ENCODE measurements at regions not wholly inside any gene's neighbourhood (a gene's known extent, or its start where the extent isn't known, plus 50 kb on each side); places are given as distances from the start of the nearest gene placed in this dataset.

GRCh38 chr9:79120941-79121340 lies 450.8 kb upstream of the TLE4 start:
- Histone ChIP-seq H3K36me3 (no peaks in the 10 kb centered on the region), H3K4me3 (no peak overlapping the region), H3K9me3 (no peaks in the 10 kb centered on the region), H3K27me3 (no peaks in the 10 kb centered on the region)
- DNase-seq: no peak

GRCh38 chr9:79123415-79123814 lies 448.4 kb upstream of the TLE4 start:
- Histone ChIP-seq H3K27me3 (no peaks in the 10 kb centered on the region), H3K9me3 (no peaks in the 10 kb centered on the region), H3K4me3 (no peak overlapping the region), H3K36me3 (no peaks in the 10 kb centered on the region)
- no peak for DNase-seq

GRCh38 chr9:79127661-79128060 lies 444.1 kb upstream of the TLE4 start:
- no peaks in the 10 kb centered on the region for H3K9me3 ChIP-seq
- no peak overlapping the region for H3K4me3 ChIP-seq
- H3K27me3 ChIP-seq: no peaks in the 10 kb centered on the region
- H3K36me3 ChIP-seq: no peaks in the 10 kb centered on the region
- no peak for DNase-seq

GRCh38 chr9:79129865-79130480 lies 441.8 kb upstream of the TLE4 start:
- Histone ChIP-seq H3K4me3 (no peak overlapping the region), H3K9me3 (no peaks in the 10 kb centered on the region), H3K36me3 (no peaks in the 10 kb centered on the region), H3K27me3 (no peaks in the 10 kb centered on the region)
- peak; percentile 10 for DNase-seq

GRCh38 chr9:79131246-79131774 lies 440.5 kb upstream of the TLE4 start:
- Histone ChIP-seq H3K9me3 (no peaks in the 10 kb centered on the region), H3K36me3 (no peaks in the 10 kb centered on the region), H3K27me3 (no peaks in the 10 kb centered on the region), H3K4me3 (no peak overlapping the region)
- DNase-seq: no peak

GRCh38 chr9:79131824-79132377 lies 439.9 kb upstream of the TLE4 start:
- DNase-seq: no peak
- Histone ChIP-seq H3K36me3 (no peaks in the 10 kb centered on the region), H3K27me3 (no peaks in the 10 kb centered on the region), H3K9me3 (no peaks in the 10 kb centered on the region), H3K4me3 (no peak overlapping the region)

GRCh38 chr9:79134654-79135053 lies 437.1 kb upstream of the TLE4 start:
- DNase-seq: no peak
- Histone ChIP-seq H3K4me3 (no peak overlapping the region), H3K36me3 (no peaks in the 10 kb centered on the region), H3K27me3 (no peaks in the 10 kb centered on the region), H3K9me3 (no peaks in the 10 kb centered on the region)

GRCh38 chr9:79135681-79136415 lies 435.9 kb upstream of the TLE4 start:
- H3K27me3 ChIP-seq: no peaks in the 10 kb centered on the region
- no peak overlapping the region for H3K4me3 ChIP-seq
- H3K36me3 ChIP-seq: no peaks in the 10 kb centered on the region
- no peak for DNase-seq
- no peaks in the 10 kb centered on the region for H3K9me3 ChIP-seq

- no peak for DNase-seq
- H3K27me3 ChIP-seq: no peaks in the 10 kb centered on the region
- no peaks in the 10 kb centered on the region for H3K9me3 ChIP-seq
- no peak overlapping the region for H3K4me3 ChIP-seq
- no peaks in the 10 kb centered on the region for H3K36me3 ChIP-seq
Observed at GRCh38 chr9:79140751-79141150, 431.0 kb upstream of the TLE4 start.

- H3K4me3 ChIP-seq: no peak overlapping the region
- H3K27me3 ChIP-seq: no peaks in the 10 kb centered on the region
- DNase-seq: no peak
- H3K36me3 ChIP-seq: no peaks in the 10 kb centered on the region
- H3K9me3 ChIP-seq: no peaks in the 10 kb centered on the region
Observed at GRCh38 chr9:79143211-79143610, 428.6 kb upstream of the TLE4 start.

- no peak for DNase-seq
- Histone ChIP-seq H3K9me3 (no peaks in the 10 kb centered on the region), H3K27me3 (no peaks in the 10 kb centered on the region), H3K4me3 (no peak overlapping the region), H3K36me3 (no peaks in the 10 kb centered on the region)
Observed at GRCh38 chr9:79145442-79145841, 426.3 kb upstream of the TLE4 start.

- DNase-seq: no peak
- H3K27me3 ChIP-seq: no peaks in the 10 kb centered on the region
- no peaks in the 10 kb centered on the region for H3K36me3 ChIP-seq
- H3K9me3 ChIP-seq: no peaks in the 10 kb centered on the region
- H3K4me3 ChIP-seq: no peak overlapping the region
Observed at GRCh38 chr9:79149585-79149984, 422.2 kb upstream of the TLE4 start.

- Histone ChIP-seq H3K9me3 (no peaks in the 10 kb centered on the region), H3K27me3 (no peaks in the 10 kb centered on the region), H3K36me3 (no peaks in the 10 kb centered on the region), H3K4me3 (no peak overlapping the region)
- DNase-seq: no peak
Observed at GRCh38 chr9:79151791-79152190, 420.0 kb upstream of the TLE4 start.

GRCh38 chr9:79152306-79152705 lies 419.5 kb upstream of the TLE4 start:
- H3K27me3 ChIP-seq: no peaks in the 10 kb centered on the region
- H3K4me3 ChIP-seq: no peak overlapping the region
- no peaks in the 10 kb centered on the region for H3K9me3 ChIP-seq
- DNase-seq: peak; percentile 61
- no peaks in the 10 kb centered on the region for H3K36me3 ChIP-seq

GRCh38 chr9:79154806-79155205 lies 417.0 kb upstream of the TLE4 start:
- no peaks in the 10 kb centered on the region for H3K9me3 ChIP-seq
- H3K36me3 ChIP-seq: no peaks in the 10 kb centered on the region

GRCh38 chr9:79155308-79155707 lies 416.5 kb upstream of the TLE4 start:
- H3K9me3 ChIP-seq: no peaks in the 10 kb centered on the region
- no peaks in the 10 kb centered on the region for H3K27me3 ChIP-seq
- no peak overlapping the region for H3K4me3 ChIP-seq
- no peak for DNase-seq
- no peaks in the 10 kb centered on the region for H3K36me3 ChIP-seq

More at GRCh38 chr9:79154806-79155205, 417.0 kb upstream of the TLE4 start:
- no peak for DNase-seq
- Histone ChIP-seq H3K4me3 (no peak overlapping the region), H3K27me3 (no peaks in the 10 kb centered on the region)

GRCh38 chr9:79163544-79163943 lies 408.2 kb upstream of the TLE4 start:
- no peak overlapping the region for H3K4me3 ChIP-seq
- no peaks in the 10 kb centered on the region for H3K9me3 ChIP-seq
- DNase-seq: no peak
- no peaks in the 10 kb centered on the region for H3K36me3 ChIP-seq
- H3K27me3 ChIP-seq: no peaks in the 10 kb centered on the region

GRCh38 chr9:79164406-79164805 lies 407.4 kb upstream of the TLE4 start:
- H3K4me3 ChIP-seq: no peak overlapping the region
- DNase-seq: no peak
- no peaks in the 10 kb centered on the region for H3K36me3 ChIP-seq
- H3K9me3 ChIP-seq: no peaks in the 10 kb centered on the region
- H3K27me3 ChIP-seq: no peaks in the 10 kb centered on the region
